Natural killer cell (primary cell): ENCODE measurements at regions not wholly inside any gene's neighbourhood (a gene's known extent, or its start where the extent isn't known, plus 50 kb on each side); places are given as distances from the start of the nearest gene placed in this dataset.

ENCODE experiments used
- ATAC-seq, 3 donors: fragments of 150-1000 bp in 2 of 3; fragments of 200-7000 bp in 1 of 3; cut with Tn5 transposase; 1 replicate in 1 of 3; 2 replicates in 2 of 3; pipeline ENCODE4 v1.10.0; 2021; ENCODE audit warnings: mild to moderate bottlenecking in 2 of 3, moderate library complexity in 2 of 3
- DNase-seq, 2 donors: peaks; one replicate each; pipeline versions ENCODE4 v3.0.0 to v3.0.0-alpha.2; 2013 to 2021; ENCODE audit warnings: mixed read lengths in 1 of 2
- H3K27ac ChIP-seq: one replicate; pipeline ENCODE4 v1.5.1; 2013; ENCODE audit warnings: mild to moderate bottlenecking, low read length
- H3K27me3 ChIP-seq: one replicate; pipeline ENCODE4 v1.6.1; 2013; ENCODE audit warnings: low read length; ENCODE audit not compliant: control insufficient read depth, insufficient read depth
- H3K36me3 ChIP-seq: one replicate; pipeline ENCODE4 v1.6.1; 2013; ENCODE audit warnings: low read length; ENCODE audit not compliant: control insufficient read depth, insufficient read depth
- H3K4me1 ChIP-seq: one replicate; pipeline ENCODE4 v1.6.1; 2013; ENCODE audit warnings: low read length; ENCODE audit not compliant: control insufficient read depth, insufficient read depth
- H3K4me3 ChIP-seq: one replicate; pipeline ENCODE4 v1.5.1; 2013; ENCODE audit warnings: low read length
- H3K9me3 ChIP-seq: one replicate; pipeline ENCODE4 v1.6.1; 2013; ENCODE audit warnings: low read length; ENCODE audit not compliant: control insufficient read depth, insufficient read depth
- H3K27ac Mint-ChIP-seq, 2 donors: one replicate each; pipeline ENCODE4 v1.8.0; 2022; ENCODE audit warnings: mild to moderate bottlenecking in 2 of 2, mixed read lengths in 2 of 2, moderate library complexity in 1 of 2
- H3K27me3 Mint-ChIP-seq, 2 donors: one replicate each; pipeline ENCODE4 v1.8.0; 2022; ENCODE audit warnings: low read depth in 2 of 2, mixed read lengths in 2 of 2
- H3K36me3 Mint-ChIP-seq: one replicate; pipeline ENCODE4 v1.8.0; 2022; ENCODE audit warnings: mixed read lengths
- H3K4me1 Mint-ChIP-seq, 2 donors: one replicate each; pipeline ENCODE4 v1.8.0; 2022; ENCODE audit warnings: mixed read lengths in 2 of 2
- H3K4me3 Mint-ChIP-seq: one replicate; pipeline ENCODE4 v1.8.0; 2022; ENCODE audit warnings: mild to moderate bottlenecking, moderate library complexity, mixed read lengths
- H3K9me3 Mint-ChIP-seq, 2 donors: one replicate each; pipeline ENCODE4 v1.8.0; 2022; ENCODE audit warnings: mixed read lengths in 2 of 2
- CTCF ChIP-seq: fragments of 200-600 bp; IDR thresholded peaks from one replicate; pipeline ENCODE4 v1.8.0; 2022; ENCODE audit warnings: antibody characterized with exemption
- WGBS: methylation state at CpG from one replicate; pipeline ENCODE4 v1.1.7; 2013; ENCODE audit warnings: missing lambda C conversion rate; ENCODE audit not compliant: insufficient coverage; 5-methylcytosine and 5-hydroxymethylcytosine counted together
- intact Hi-C: fragments of 100-400 bp; cut with micrococcal nuclease; formaldehyde crosslinking; loops from one replicate; pipeline ENCODE4 v1.14.2; 2022

GRCh38 chr4:107318078-107318477 is 282.0 kb upstream of the DKK2 start:
- Histone ChIP-seq H3K4me3 (no peak overlapping the region), H3K9me3 (no peaks in the 10 kb centered on the region), H3K27me3 (no peaks in the 10 kb centered on the region), H3K4me1 (no peaks in the 10 kb centered on the region), H3K36me3 (no peaks in the 10 kb centered on the region), H3K27ac (no peak overlapping the region)
- TF ChIP-seq CTCF: no peak
- Mint-ChIP-seq H3K36me3 (no peaks in the 10 kb centered on the region), H3K27ac (no peak overlapping the region), H3K4me3 (no peak overlapping the region), H3K4me1 (no peaks in the 10 kb centered on the region), H3K27me3 (no peaks in the 10 kb centered on the region), H3K9me3 (peaks cover 2 to 5% of the 10 kb centered on the region in 2 donors)
- 63% methylated on average over 1 of the region's 1 CpG for WGBS
- no peak for ATAC-seq
- DNase-seq: no peak
- intact Hi-C loops: no loop called here

- DNase-seq (no peak), ATAC-seq (no peak)
- Mint-ChIP-seq H3K27ac (no peak overlapping the region), H3K4me3 (no peak overlapping the region), H3K36me3 (no peaks in the 10 kb centered on the region), H3K4me1 (no peaks in the 10 kb centered on the region), H3K9me3 (peaks cover 2 to 6% of the 10 kb centered on the region in 2 donors), H3K27me3 (no peaks in the 10 kb centered on the region)
- no peaks in the 10 kb centered on the region for H3K4me1 ChIP-seq
- H3K27me3 ChIP-seq: no peaks in the 10 kb centered on the region
- H3K36me3 ChIP-seq: no peaks in the 10 kb centered on the region
- intact Hi-C loops: no loop called here
- H3K27ac ChIP-seq: no peak overlapping the region
- H3K4me3 ChIP-seq: no peak overlapping the region
- no peak for TF ChIP-seq CTCF
- no peaks in the 10 kb centered on the region for H3K9me3 ChIP-seq
Observed at GRCh38 chr4:107317611-107318010, 281.5 kb upstream of the DKK2 start.

GRCh38 chr4:107315584-107315983 is 279.5 kb upstream of the DKK2 start:
- intact Hi-C loops: no loop called here
- Histone ChIP-seq H3K9me3 (no peaks in the 10 kb centered on the region), H3K4me1 (no peaks in the 10 kb centered on the region), H3K27me3 (no peaks in the 10 kb centered on the region), H3K4me3 (no peak overlapping the region), H3K36me3 (no peaks in the 10 kb centered on the region), H3K27ac (no peak overlapping the region)
- DNase-seq (no peak), ATAC-seq (no peak)
- Mint-ChIP-seq H3K9me3 (peaks cover 3 to 4% of the 10 kb centered on the region in 2 donors), H3K27me3 (no peaks in the 10 kb centered on the region), H3K27ac (no peak overlapping the region), H3K4me1 (no peaks in the 10 kb centered on the region), H3K4me3 (no peak overlapping the region), H3K36me3 (no peaks in the 10 kb centered on the region)
- TF ChIP-seq CTCF: no peak

- no peak overlapping the region for H3K27ac ChIP-seq
- no peaks in the 10 kb centered on the region for H3K9me3 ChIP-seq
- Mint-ChIP-seq H3K4me3 (no peak overlapping the region), H3K36me3 (no peaks in the 10 kb centered on the region), H3K9me3 (peaks cover 6 to 8% of the 10 kb centered on the region in 2 donors), H3K4me1 (no peaks in the 10 kb centered on the region), H3K27me3 (no peaks in the 10 kb centered on the region), H3K27ac (no peak overlapping the region)
- H3K36me3 ChIP-seq: no peaks in the 10 kb centered on the region
- ATAC-seq (no peak), DNase-seq (no peak)
- WGBS: no CpG with 5 or more reads among the region's 1 CpG
- TF ChIP-seq CTCF: no peak
- intact Hi-C loops: no loop called here
- H3K27me3 ChIP-seq: no peaks in the 10 kb centered on the region
- H3K4me1 ChIP-seq: no peaks in the 10 kb centered on the region
- no peak overlapping the region for H3K4me3 ChIP-seq
Observed at GRCh38 chr4:107314156-107314555, 278.0 kb upstream of the DKK2 start.
